Central memory CD8-positive, alpha-beta T cell (primary cell): ENCODE measurements at regions not wholly inside any gene's neighbourhood (a gene's known extent, or its start where the extent isn't known, plus 50 kb on each side); places are given as distances from the start of the nearest gene placed in this dataset.
"Not testable (repeated sequence)": the region's sequence is repeated elsewhere in the genome, so short reads cannot be mapped to it uniquely, and the experiment has no call there.

Experiments used
- ATAC-seq: fragments of 150-1000 bp; cut with Tn5 transposase; replicated peaks from 2 replicates; pipeline ENCODE4 v1.10.0; 2022; ENCODE audit warnings: mild to moderate bottlenecking, moderate FRiP score, moderate number of reproducible peaks; ENCODE audit not compliant: poor library complexity, severe bottlenecking; ENCODE audit errors: extremely low read depth
- DNase-seq, 2 donors: peaks; one replicate each; pipeline ENCODE4 v3.0.0; 2021; ENCODE audit warnings: low spot score in 2 of 2
- H3K27ac Mint-ChIP-seq: one replicate; pipeline ENCODE4 v1.8.0; 2022; ENCODE audit warnings: low read depth, mild to moderate bottlenecking, moderate library complexity, mixed read lengths
- H3K27me3 Mint-ChIP-seq: one replicate; pipeline ENCODE4 v1.8.0; 2022; ENCODE audit warnings: mixed read lengths
- H3K36me3 Mint-ChIP-seq: one replicate; pipeline ENCODE4 v1.8.0; 2022; ENCODE audit warnings: mild to moderate bottlenecking, moderate library complexity, mixed read lengths; ENCODE audit not compliant: insufficient read depth
- H3K4me1 Mint-ChIP-seq: one replicate; pipeline ENCODE4 v1.8.0; 2022; ENCODE audit warnings: mixed read lengths
- H3K4me3 Mint-ChIP-seq: one replicate; pipeline ENCODE4 v1.8.0; 2022; ENCODE audit warnings: mild to moderate bottlenecking, moderate library complexity, mixed read lengths
- H3K9me3 Mint-ChIP-seq: one replicate; pipeline ENCODE4 v1.8.0; 2022; ENCODE audit warnings: mixed read lengths

DNA sequence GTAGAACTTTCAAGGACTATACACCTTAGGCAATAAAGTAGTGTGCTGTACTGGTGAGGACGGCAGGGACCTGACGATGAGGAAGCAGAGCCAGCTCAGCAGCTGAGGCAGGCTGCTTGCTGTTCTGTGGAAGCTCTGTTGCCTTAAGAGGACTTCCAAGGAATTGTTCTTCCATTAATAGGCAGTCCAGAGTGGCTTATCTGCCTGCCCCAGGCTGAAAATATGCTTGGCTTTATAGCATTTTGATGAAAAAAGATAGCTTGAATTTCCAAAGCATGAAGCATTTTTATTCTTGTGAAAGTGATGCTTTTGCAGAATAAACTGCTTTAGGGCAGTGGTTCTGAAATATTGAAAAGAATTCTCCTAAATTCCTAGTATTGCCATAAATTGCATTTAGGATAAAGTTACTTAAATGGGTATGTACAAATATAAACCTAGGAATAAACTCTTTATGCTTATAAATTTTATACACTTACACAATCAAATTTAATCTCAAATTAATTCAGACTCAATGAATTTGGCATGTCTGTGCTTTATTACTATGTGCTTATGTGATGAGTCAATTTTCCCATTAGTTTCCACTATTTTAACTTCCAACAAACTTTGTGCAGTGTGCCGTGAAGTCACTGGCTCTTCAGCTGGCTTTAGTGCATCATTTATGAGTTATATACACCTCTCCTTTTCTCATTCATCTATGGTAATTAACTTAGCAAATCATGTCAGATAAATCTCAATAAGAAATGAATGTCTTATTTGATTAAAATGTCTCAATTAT is 231.0 kb upstream of the RASGRP1 start:
- DNase-seq = no peak
- Mint-ChIP-seq H3K4me3 (no peak overlapping the region), H3K4me1 (no peaks in the 10 kb centered on the region), H3K9me3 (no peaks in the 10 kb centered on the region), H3K36me3 (peaks cover 3% of the 10 kb centered on the region), H3K27me3 (peaks cover 49% of the 10 kb centered on the region), H3K27ac (no peak overlapping the region)
- no peak for ATAC-seq

GRCh38 chr15:38796589-38796988 is 232.0 kb upstream of the RASGRP1 start:
- no peak overlapping the region for H3K27ac Mint-ChIP-seq
- no peak overlapping the region for H3K4me3 Mint-ChIP-seq
- ATAC-seq = no peak
- H3K9me3 Mint-ChIP-seq = no peaks in the 10 kb centered on the region
- H3K4me1 Mint-ChIP-seq = no peaks in the 10 kb centered on the region
- H3K36me3 Mint-ChIP-seq = peaks cover 2% of the 10 kb centered on the region
- DNase-seq = no peak
- H3K27me3 Mint-ChIP-seq = peaks cover 59% of the 10 kb centered on the region

- not testable (repeated sequence) for ATAC-seq, DNase-seq, H3K9me3 Mint-ChIP-seq, H3K27ac Mint-ChIP-seq, H3K4me1 Mint-ChIP-seq, H3K36me3 Mint-ChIP-seq, H3K4me3 Mint-ChIP-seq
- H3K27me3 Mint-ChIP-seq = peaks cover 62% of the 10 kb centered on the region
These were observed 232.9 kb upstream of the RASGRP1 start for GRCh38 chr15:38797506-38797905.

DNA sequence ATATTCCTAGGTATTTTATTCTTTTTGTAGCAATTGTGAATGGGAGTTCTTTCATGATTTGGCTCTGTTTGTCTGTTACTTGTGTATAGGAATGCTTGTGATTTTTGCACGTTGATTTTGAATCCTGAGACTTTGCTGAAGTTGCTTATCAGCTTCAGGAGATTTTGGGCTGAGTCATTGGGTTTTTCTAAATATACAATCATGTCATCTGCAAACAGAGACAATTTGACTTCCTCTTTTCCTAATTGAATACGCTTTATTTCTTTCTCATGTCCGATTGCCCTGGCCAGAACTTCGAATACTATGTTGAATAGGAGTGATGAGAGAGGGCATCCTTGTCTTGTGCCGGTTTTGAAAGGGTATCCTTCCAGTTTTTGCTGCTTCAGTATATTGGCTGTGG is 234.6 kb upstream of the RASGRP1 start:
- H3K4me3 Mint-ChIP-seq, DNase-seq, ATAC-seq, H3K4me1 Mint-ChIP-seq, H3K36me3 Mint-ChIP-seq, H3K27ac Mint-ChIP-seq, H3K9me3 Mint-ChIP-seq: not testable (repeated sequence)
- H3K27me3 Mint-ChIP-seq = peaks cover 46% of the 10 kb centered on the region

DNA sequence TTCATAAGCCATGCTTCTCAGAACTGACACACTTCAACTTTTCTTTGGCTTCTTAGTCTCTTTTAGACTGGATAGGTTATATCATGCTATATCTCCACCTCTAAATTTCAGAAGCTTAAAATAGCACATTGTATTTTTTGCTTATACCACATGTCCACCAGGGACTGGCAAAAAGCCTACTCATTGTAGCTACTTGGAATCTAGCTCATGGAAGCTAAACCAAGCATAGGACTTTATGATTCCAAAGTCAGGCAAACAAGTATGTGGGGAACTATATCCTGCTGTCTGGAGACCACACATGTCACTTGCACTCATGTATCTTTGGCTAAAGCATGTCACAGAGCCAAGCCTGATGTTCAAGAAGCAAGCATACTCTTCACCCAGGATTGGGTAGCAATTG is 245.0 kb upstream of the RASGRP1 start:
- Mint-ChIP-seq H3K27ac (no peak overlapping the region), H3K4me1 (no peaks in the 10 kb centered on the region), H3K27me3 (peaks cover 9% of the 10 kb centered on the region), H3K9me3 (no peaks in the 10 kb centered on the region), H3K36me3 (no peaks in the 10 kb centered on the region), H3K4me3 (no peak overlapping the region)
- DNase-seq = no peak
- ATAC-seq = no peak

DNA sequence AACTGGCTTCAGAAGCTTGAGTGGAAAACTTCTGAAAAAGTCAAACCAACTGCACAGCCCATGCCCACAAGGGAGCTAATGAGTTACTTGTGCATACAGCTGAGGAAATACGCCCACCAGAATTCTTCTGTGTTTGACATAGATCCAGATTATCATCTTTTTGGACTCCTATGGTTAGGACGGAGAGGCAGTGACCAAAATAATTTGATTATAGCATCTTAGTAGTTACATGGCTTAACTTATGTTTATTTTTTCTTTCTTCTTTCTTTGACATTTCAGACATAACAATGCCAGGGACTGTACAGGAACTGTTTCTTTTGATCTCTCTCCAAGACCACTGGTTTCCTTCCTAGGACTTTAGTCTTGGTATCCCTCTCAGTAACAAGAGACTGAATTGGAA is 246.1 kb upstream of the RASGRP1 start:
- Mint-ChIP-seq H3K9me3 (no peaks in the 10 kb centered on the region), H3K36me3 (no peaks in the 10 kb centered on the region), H3K4me1 (no peaks in the 10 kb centered on the region), H3K27ac (no peak overlapping the region), H3K4me3 (no peak overlapping the region), H3K27me3 (peaks cover 9% of the 10 kb centered on the region)
- no peak for ATAC-seq
- DNase-seq = no peak

DNA sequence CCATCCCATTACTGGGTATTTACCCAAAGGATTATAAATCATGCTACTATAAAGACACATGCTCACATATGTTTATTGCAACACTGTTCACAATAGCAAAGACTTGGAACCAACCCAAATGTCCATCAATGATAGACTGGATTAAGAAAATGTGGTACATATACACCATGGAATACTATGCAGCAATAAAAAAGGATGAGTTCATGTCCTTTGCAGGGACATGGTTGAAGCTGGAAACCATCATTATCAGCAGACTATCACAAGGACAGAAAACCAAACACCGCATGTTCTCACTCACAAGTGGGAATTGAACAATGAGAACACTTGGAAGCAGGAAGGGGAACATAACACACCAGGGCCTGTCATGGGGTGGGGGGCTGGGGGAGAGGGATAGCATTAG is 249.6 kb upstream of the RASGRP1 start:
- not testable (repeated sequence) for H3K27ac Mint-ChIP-seq, H3K9me3 Mint-ChIP-seq, H3K4me1 Mint-ChIP-seq, H3K36me3 Mint-ChIP-seq, DNase-seq, H3K27me3 Mint-ChIP-seq, H3K4me3 Mint-ChIP-seq, ATAC-seq

DNA sequence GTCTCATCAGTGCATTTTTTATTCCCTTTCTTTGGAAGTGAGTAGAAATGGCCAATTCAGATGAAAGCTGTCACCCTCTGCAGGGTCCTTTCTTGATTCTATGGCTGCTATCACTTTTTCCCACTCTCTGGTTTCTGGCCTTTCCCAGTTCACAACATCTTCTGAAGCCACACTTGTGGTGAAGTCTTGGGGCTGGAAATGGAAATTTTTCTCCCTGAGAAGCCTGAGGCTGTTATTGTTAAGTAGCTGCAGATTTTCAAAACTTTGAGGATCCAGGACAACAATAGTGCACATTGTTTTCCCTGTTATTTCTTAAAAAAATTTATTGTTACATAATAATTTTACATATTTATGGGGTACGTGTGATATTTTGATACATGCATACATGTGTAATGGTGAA is 250.3 kb upstream of the RASGRP1 start:
- H3K9me3 Mint-ChIP-seq = no peaks in the 10 kb centered on the region
- H3K27ac Mint-ChIP-seq = no peak overlapping the region

DNA sequence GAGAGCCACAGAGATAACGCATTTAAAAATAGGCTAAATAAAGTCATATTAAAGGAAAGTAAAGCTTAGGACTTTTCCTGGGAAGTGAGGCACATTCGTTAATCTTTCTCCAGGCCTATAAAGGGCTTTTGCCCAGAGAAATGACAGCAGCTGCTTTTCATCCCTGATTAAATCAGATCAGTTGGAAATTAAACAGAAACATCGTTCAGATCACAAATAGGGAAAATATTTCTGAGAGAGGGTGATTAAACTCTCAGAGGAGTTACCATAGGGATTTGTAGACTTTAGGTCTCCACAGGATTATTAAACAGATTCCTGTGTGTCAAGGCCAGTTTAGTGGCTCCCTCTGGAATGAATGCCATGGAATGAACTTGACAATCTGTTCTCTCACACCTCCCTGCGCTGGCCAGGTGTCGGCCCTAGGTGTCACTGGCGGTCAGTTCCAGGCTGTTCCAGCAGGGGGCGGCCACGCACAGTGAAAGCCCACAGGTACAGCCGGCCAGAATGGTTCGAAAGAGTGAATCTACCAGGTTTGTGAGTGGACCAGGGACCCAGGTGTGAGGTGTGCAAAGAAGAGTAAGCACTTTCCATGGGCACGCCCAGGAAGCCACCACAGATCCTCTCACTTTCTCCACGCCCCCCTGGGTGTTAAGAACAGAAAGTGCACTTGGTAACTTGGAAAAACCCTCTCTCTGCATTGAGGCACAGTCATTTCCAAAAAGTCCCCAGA is 253.0 kb upstream of the RASGRP1 start:
- DNase-seq (peak; percentile 66 to 81), ATAC-seq (peak; percentile 83)
- Mint-ChIP-seq H3K27ac (no peak overlapping the region), H3K9me3 (no peaks in the 10 kb centered on the region), H3K27me3 (no peaks in the 10 kb centered on the region), H3K4me3 (no peak overlapping the region), H3K36me3 (no peaks in the 10 kb centered on the region), H3K4me1 (no peaks in the 10 kb centered on the region)

More for the DNA sequence above, 250.3 kb upstream of the RASGRP1 start:
- ATAC-seq (no peak), DNase-seq (no peak)
- H3K4me3 Mint-ChIP-seq = no peak overlapping the region
- H3K36me3 Mint-ChIP-seq = no peaks in the 10 kb centered on the region
- H3K4me1 Mint-ChIP-seq = no peaks in the 10 kb centered on the region
- H3K27me3 Mint-ChIP-seq = peaks cover 9% of the 10 kb centered on the region

DNA sequence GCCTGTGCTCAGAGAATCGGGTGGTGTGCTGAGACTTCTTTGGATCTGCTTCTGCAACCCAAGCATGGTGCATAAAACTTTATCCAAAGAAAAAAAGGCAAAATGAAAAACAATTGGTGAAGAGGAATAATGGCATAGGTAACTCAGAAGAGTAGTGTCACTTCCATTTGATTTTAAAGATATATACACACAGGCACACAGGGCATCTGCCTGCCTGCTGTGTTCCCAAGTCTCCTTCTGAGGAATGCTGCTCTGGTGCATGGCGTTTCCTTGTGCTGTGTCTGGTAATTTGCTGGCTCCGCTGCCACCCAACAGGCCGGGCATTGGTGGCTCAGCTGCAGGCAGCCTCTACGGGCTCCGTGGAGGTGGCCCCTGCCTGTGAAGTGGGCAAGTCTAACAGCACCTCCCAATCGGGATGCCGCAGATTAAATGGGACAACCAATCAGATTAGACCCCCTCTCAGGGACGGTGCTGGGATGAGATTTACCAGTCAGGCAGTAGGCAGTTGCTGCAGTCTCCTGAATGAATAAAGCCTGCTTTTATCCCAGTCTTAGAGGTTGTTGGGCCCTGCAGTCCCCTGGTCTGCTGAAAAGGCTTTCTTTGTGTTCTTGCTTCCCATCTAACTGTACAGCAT is 253.7 kb upstream of the RASGRP1 start:
- no peaks in the 10 kb centered on the region for H3K36me3 Mint-ChIP-seq
- ATAC-seq (no peak), DNase-seq (no peak)
- H3K27me3 Mint-ChIP-seq = no peaks in the 10 kb centered on the region
- no peaks in the 10 kb centered on the region for H3K4me1 Mint-ChIP-seq
- no peak overlapping the region for H3K4me3 Mint-ChIP-seq
- H3K27ac Mint-ChIP-seq = no peak overlapping the region
- no peaks in the 10 kb centered on the region for H3K9me3 Mint-ChIP-seq

GRCh38 chr15:38819387-38819950 is 254.9 kb upstream of the RASGRP1 start:
- H3K36me3 Mint-ChIP-seq = no peaks in the 10 kb centered on the region
- no peaks in the 10 kb centered on the region for H3K27me3 Mint-ChIP-seq
- H3K4me3 Mint-ChIP-seq = no peak overlapping the region
- ATAC-seq (no peak), DNase-seq (no peak)
- H3K4me1 Mint-ChIP-seq = no peaks in the 10 kb centered on the region
- no peak overlapping the region for H3K27ac Mint-ChIP-seq
- no peaks in the 10 kb centered on the region for H3K9me3 Mint-ChIP-seq

DNA sequence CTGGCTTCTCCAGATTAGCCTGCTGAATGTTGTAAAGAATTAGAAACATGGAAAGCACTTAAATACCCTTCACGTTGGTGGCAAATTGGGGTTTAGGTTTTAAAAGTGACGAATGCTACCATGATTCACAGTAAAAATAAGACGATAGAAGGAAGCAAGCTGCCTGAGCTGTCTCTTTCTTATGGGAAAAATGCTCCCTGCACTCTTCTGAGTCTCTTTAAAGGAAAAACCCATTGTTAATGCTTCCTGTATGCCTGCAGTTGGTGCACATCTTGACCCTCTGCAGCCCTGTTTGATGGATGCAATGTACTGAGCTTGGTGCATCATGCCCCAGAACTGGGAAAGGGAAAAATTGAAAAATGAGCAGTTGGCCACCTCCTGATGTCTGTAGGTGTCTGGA is 258.6 kb upstream of the RASGRP1 start:
- no peak overlapping the region for H3K4me3 Mint-ChIP-seq
- no peak for ATAC-seq
- H3K4me1 Mint-ChIP-seq = no peaks in the 10 kb centered on the region
- peaks cover 33% of the 10 kb centered on the region for H3K27me3 Mint-ChIP-seq
- no peak for DNase-seq
- no peaks in the 10 kb centered on the region for H3K36me3 Mint-ChIP-seq
- H3K27ac Mint-ChIP-seq = no peak overlapping the region
- H3K9me3 Mint-ChIP-seq = no peaks in the 10 kb centered on the region
